Sigmoid colon (tissue), 6 donors: ENCODE measurements at regions not wholly inside any gene's neighbourhood (a gene's known extent, or its start where the extent isn't known, plus 50 kb on each side); places are given as distances from the start of the nearest gene placed in this dataset.
"Not testable (repeated sequence)": the region's sequence is repeated elsewhere in the genome, so short reads cannot be mapped to it uniquely, and the experiment has no call there.

Experiments used
- DNase-seq: peaks from one replicate; pipeline ENCODE4 v3.0.0-alpha.2; 2019
- H3K27ac ChIP-seq, 4 donors: fragments of 200-600 bp; sonication (generic); one replicate each; pipeline ENCODE4 v1.5.1; 2016 to 2019; ENCODE audit warnings: mild to moderate bottlenecking in 1 of 4
- H3K27me3 ChIP-seq, 3 donors: fragments of 200-600 bp; sonication (generic); one replicate each; pipeline ENCODE4 v1.5.1; 2019; ENCODE audit warnings: mild to moderate bottlenecking in 1 of 3
- H3K36me3 ChIP-seq, 4 donors: fragments of 200-600 bp; sonication (generic); one replicate each; pipeline ENCODE4 v1.5.1; 2016 to 2019
- H3K4me1 ChIP-seq, 4 donors: fragments of 200-600 bp; sonication (generic); one replicate each; pipeline ENCODE4 v1.5.1; 2017 to 2019
- H3K4me3 ChIP-seq, 4 donors: fragments of 200-600 bp; sonication (generic); one replicate each; pipeline ENCODE4 v1.5.1; 2017 to 2019; ENCODE audit warnings: mild to moderate bottlenecking in 2 of 4, moderate library complexity in 1 of 4
- H3K9me3 ChIP-seq, 4 donors: fragments of 200-600 bp in 3 of 4; sonication (generic) in 3 of 4; one replicate each; pipeline versions ENCODE4 v1.5.1 to v1.6.1; 2013 to 2019
- EP300 ChIP-seq, 4 donors: sonication (generic); formaldehyde crosslinking; IDR thresholded peaks; one replicate each; pipeline ENCODE4 v1.6.1; 2017; ENCODE audit warnings: antibody characterized with exemption in 4 of 4
- POLR2A ChIP-seq, 2 donors: fragments of 450-650 bp; IDR thresholded peaks; one replicate each; pipeline ENCODE4 v1.6.1; 2016; ENCODE audit warnings: antibody characterized with exemption in 2 of 2, mild to moderate bottlenecking in 2 of 2, moderate library complexity in 2 of 2
- POLR2AphosphoS5 ChIP-seq, 4 donors: sonication (generic); formaldehyde crosslinking; IDR thresholded peaks; one replicate each; pipeline ENCODE4 v1.6.1; 2017; ENCODE audit warnings: antibody characterized with exemption in 4 of 4
- WGBS, 2 donors: extraction: QIAGEN DNeasy Blood & Tissue Kit; methylation state at CpG; one replicate each; pipeline ENCODE4 v1.1.7; 2013; 5-methylcytosine and 5-hydroxymethylcytosine counted together
- intact Hi-C: fragments of 100-400 bp; cut with DNase I; formaldehyde crosslinking; loops from one replicate; pipeline ENCODE4 v1.15.1; 2023
- TF ChIP-seq, protein P1 (sequence below), 4 experiments: fragments of 450-650 bp in 3 of 4; fragments of 200-600 bp in 1 of 4; IDR thresholded peaks; one replicate each; pipeline ENCODE4 v1.5.1; 2016 to 2019; ENCODE audit warnings: antibody characterized with exemption in 4 of 4, mild to moderate bottlenecking in 3 of 4, moderate library complexity in 2 of 4
- donor health status: healthy with polysubstance abuse.
- donor health status: healthy.

DNA sequence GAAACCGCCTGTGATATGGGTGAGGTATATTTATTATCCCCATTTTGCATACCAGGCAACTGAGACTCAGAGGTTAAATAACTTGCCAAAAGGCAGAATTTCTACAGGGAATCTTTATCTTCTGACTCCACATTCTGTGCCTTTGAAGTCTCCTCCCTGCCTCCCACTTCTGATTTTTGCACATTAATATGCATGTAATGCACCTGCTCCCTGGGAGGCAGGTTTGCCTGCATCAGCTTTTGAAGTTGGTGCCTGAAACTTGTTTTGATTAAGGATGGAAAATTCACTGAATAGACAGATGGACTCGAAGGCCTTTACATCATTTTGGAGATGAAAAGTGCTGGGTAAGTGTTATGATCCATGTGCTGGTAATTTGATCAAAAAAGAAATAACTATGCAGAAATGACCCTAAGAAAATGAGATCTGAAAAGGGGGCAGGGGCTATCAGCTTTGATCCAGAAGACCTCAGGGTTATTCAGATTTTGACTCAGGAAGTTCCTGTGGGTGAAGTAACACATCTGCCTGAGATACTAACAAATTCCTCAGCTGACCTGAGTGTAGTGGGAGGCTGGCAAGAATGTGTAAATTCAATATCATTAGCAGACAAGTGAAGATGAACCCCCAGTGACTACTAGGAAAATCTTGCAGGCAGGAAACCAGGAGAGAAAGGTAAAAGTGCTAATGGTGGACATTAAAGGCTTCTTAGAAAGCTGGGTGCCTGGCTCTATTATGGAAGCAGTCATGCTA, 167.5 kb upstream of the BOD1L1 start:
- no peaks in the 10 kb centered on the region for H3K36me3 ChIP-seq
- peaks cover 0 to 3% (median 0%) of the 10 kb centered on the region in 4 donors for H3K9me3 ChIP-seq
- intact Hi-C loops, result no loop called here
- TF ChIP-seq EP300 (IDR thresholded peaks at IDR 0.05) (no peak), POLR2AphosphoS5 (IDR thresholded peaks at IDR 0.05) (no peak), POLR2A (IDR thresholded peaks at IDR 0.05) (no peak)
- TF ChIP-seq, protein P1, sequence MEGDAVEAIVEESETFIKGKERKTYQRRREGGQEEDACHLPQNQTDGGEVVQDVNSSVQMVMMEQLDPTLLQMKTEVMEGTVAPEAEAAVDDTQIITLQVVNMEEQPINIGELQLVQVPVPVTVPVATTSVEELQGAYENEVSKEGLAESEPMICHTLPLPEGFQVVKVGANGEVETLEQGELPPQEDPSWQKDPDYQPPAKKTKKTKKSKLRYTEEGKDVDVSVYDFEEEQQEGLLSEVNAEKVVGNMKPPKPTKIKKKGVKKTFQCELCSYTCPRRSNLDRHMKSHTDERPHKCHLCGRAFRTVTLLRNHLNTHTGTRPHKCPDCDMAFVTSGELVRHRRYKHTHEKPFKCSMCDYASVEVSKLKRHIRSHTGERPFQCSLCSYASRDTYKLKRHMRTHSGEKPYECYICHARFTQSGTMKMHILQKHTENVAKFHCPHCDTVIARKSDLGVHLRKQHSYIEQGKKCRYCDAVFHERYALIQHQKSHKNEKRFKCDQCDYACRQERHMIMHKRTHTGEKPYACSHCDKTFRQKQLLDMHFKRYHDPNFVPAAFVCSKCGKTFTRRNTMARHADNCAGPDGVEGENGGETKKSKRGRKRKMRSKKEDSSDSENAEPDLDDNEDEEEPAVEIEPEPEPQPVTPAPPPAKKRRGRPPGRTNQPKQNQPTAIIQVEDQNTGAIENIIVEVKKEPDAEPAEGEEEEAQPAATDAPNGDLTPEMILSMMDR (IDR thresholded peaks at IDR 0.05), result no peak
- H3K4me1 ChIP-seq, result no peaks in the 10 kb centered on the region
- H3K4me3 ChIP-seq, result no peak overlapping the region
- no peak for DNase-seq
- H3K27ac ChIP-seq, result no peak overlapping the region
- no peaks in the 10 kb centered on the region for H3K27me3 ChIP-seq
- 80 to 83% methylated on average over 2 of the region's 2 CpGs for WGBS, 2 donors

DNA sequence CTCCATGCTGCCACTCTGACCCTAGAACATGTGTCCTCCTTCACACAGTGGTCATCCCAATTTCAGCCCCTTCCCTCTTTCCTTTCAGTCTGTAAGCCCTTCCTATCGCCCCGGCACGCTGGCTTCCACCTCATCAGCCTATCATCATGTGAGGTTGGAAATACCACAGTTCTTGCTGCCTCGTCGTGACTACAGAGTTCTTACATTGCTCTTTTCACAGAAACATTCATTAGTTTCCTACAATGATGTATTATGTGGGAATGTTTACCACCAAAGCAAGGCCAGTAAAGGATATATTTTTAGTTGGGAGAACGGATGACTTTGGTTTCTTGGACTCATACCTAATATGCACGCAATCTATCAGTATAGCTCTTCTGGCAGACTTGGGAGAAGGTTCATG, 169.5 kb upstream of the BOD1L1 start:
- peaks cover 0 to 3% (median 0%) of the 10 kb centered on the region in 4 donors for H3K9me3 ChIP-seq
- 83 to 95% methylated on average over 7 of the region's 7 CpGs for WGBS, 2 donors
- no peak overlapping the region for H3K4me3 ChIP-seq
- TF ChIP-seq POLR2AphosphoS5 (IDR thresholded peaks at IDR 0.05) (no peak), POLR2A (IDR thresholded peaks at IDR 0.05) (no peak), EP300 (IDR thresholded peaks at IDR 0.05) (no peak)
- TF ChIP-seq, protein P1 (IDR thresholded peaks at IDR 0.05), result no peak
- no peak overlapping the region for H3K27ac ChIP-seq
- intact Hi-C loops, result no loop called here
- no peaks in the 10 kb centered on the region for H3K36me3 ChIP-seq
- no peaks in the 10 kb centered on the region for H3K27me3 ChIP-seq
- no peaks in the 10 kb centered on the region for H3K4me1 ChIP-seq
- no peak for DNase-seq

DNA sequence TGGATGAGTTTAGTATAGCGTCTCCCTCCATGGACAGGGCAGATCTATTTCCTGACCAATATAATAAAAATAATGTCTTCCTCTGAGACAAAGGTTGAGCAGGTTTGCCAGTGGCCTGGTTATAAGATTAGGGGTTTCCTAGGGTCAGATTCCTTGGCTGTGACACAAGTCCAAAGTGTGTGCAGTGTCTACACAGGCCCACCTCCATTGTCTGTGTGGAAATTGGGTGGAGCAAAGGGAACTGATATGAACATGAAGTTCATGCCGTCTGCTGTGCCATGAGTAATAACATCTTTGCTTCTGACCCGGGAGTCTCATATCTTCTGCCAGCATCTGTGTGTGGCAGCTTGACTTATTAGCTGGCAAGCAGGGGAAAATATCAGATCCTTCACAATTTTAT, 187.7 kb upstream of the BOD1L1 start:
- TF ChIP-seq, protein P1 (IDR thresholded peaks at IDR 0.05), result no peak
- TF ChIP-seq POLR2A (IDR thresholded peaks at IDR 0.05) (no peak), EP300 (IDR thresholded peaks at IDR 0.05) (no peak), POLR2AphosphoS5 (IDR thresholded peaks at IDR 0.05) (no peak)
- H3K36me3 ChIP-seq, result no peaks in the 10 kb centered on the region
- intact Hi-C loops, result no loop called here
- H3K27ac ChIP-seq, result no peak overlapping the region
- H3K4me3 ChIP-seq, result no peak overlapping the region
- no peaks in the 10 kb centered on the region for H3K4me1 ChIP-seq
- H3K27me3 ChIP-seq, result no peaks in the 10 kb centered on the region
- no peaks in the 10 kb centered on the region for H3K9me3 ChIP-seq
- WGBS, 2 donors, result 89 to 91% methylated on average over 3 of the region's 3 CpGs
- DNase-seq, result no peak

DNA sequence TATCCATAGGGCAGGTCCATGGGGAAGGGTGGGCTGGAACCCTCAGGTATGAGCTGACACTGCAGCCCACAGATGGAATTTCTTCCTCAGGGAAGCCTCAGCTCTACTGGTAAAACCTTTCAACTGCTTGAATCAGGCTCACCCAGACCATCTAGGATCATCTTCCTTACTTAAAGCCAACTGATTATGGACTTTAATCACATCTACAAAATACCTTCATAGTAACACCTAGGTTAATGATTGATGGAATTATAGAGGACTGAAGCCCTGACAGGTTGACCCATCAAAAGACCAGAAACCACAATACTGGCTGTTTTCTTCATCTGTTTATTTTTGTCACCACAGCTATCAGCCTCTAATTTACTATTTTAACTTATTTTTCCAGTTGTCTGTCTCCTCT, 188.9 kb upstream of the BOD1L1 start:
- no peaks in the 10 kb centered on the region for H3K27me3 ChIP-seq
- no peaks in the 10 kb centered on the region for H3K36me3 ChIP-seq
- no peaks in the 10 kb centered on the region for H3K9me3 ChIP-seq
- no peak for DNase-seq
- no peak overlapping the region for H3K4me3 ChIP-seq
- intact Hi-C loops, result no loop called here
- no peak for TF ChIP-seq EP300 (IDR thresholded peaks at IDR 0.05)
- TF ChIP-seq, protein P1 (IDR thresholded peaks at IDR 0.05), result no peak
- no peak for TF ChIP-seq POLR2A (IDR thresholded peaks at IDR 0.05)
- no peak for TF ChIP-seq POLR2AphosphoS5 (IDR thresholded peaks at IDR 0.05)
- H3K27ac ChIP-seq, result no peak overlapping the region
- H3K4me1 ChIP-seq, result no peaks in the 10 kb centered on the region

- no peak overlapping the region for H3K27ac ChIP-seq
- intact Hi-C loops, result no loop called here
- TF ChIP-seq, protein P1 (IDR thresholded peaks at IDR 0.05), result no peak
- no peak for TF ChIP-seq POLR2A (IDR thresholded peaks at IDR 0.05)
- no peak for TF ChIP-seq POLR2AphosphoS5 (IDR thresholded peaks at IDR 0.05)
- no peak for TF ChIP-seq EP300 (IDR thresholded peaks at IDR 0.05)
- H3K36me3 ChIP-seq, result no peaks in the 10 kb centered on the region
- H3K9me3 ChIP-seq, result peaks cover 3 to 8% (median 4%) of the 10 kb centered on the region in 4 donors
- no peaks in the 10 kb centered on the region for H3K27me3 ChIP-seq
- H3K4me1 ChIP-seq, result no peaks in the 10 kb centered on the region
- H3K4me3 ChIP-seq, result no peak overlapping the region
- no peak for DNase-seq
- WGBS, 2 donors, result 78 to 84% methylated on average over 5 of the region's 5 CpGs
Measured at GRCh38 chr4:13821522-13821921, 194.0 kb upstream of the BOD1L1 start.

DNA sequence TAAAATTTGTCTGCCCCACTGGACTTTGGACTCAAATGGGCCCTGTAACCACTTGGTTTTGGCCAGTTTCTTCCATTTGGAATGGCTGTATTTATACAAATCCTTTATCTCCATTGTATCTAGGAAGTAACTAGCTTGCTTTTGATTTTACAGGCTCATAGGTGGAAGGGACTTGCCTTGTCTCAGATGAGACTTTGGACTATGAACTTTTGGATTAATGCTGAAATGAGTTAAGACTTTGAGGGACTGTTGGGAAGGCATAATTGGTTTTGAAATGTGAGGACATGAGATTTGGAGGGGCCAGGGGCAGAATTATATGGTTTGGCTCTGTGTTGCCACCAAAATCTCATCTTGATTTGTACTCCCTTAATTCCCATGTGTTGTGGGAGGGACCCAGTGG, 198.3 kb upstream of the BOD1L1 start:
- H3K27ac ChIP-seq, H3K4me1 ChIP-seq, H3K9me3 ChIP-seq, H3K36me3 ChIP-seq, H3K4me3 ChIP-seq, H3K27me3 ChIP-seq, intact Hi-C loops, DNase-seq: not testable (repeated sequence)
